Gastroesophageal sphincter (tissue), 3 donors: ENCODE measurements at regions not wholly inside any gene's neighbourhood (a gene's known extent, or its start where the extent isn't known, plus 50 kb on each side); places are given as distances from the start of the nearest gene placed in this dataset.

ENCODE experiments used
- CTCF ChIP-seq, 4 experiments: fragments of 200-600 bp in 2 of 4; fragments of 450-650 bp in 2 of 4; sonication (generic) in 1 of 4; IDR thresholded peaks; one replicate each; pipeline ENCODE4 v1.5.1; 2017 to 2019; ENCODE audit warnings: antibody characterized with exemption in 4 of 4, mild to moderate bottlenecking in 2 of 4, moderate library complexity in 2 of 4
- EP300 ChIP-seq: sonication (generic); formaldehyde crosslinking; IDR thresholded peaks from one replicate; pipeline ENCODE4 v1.6.1; 2017; ENCODE audit warnings: antibody characterized with exemption, mild to moderate bottlenecking

GRCh38 chr7:26976840-26977239 lies 112.5 kb upstream of the SKAP2 start:
- TF ChIP-seq CTCF (IDR thresholded peaks at IDR 0.05) (no peak), EP300 (no peak)
